ENCODE measurements at regions not wholly inside any gene's neighbourhood (a gene's known extent, or its start where the extent isn't known, plus 50 kb on each side); places are given as distances from the start of the nearest gene placed in this dataset.
"Not testable (repeated sequence)": the region's sequence is repeated elsewhere in the genome, so short reads cannot be mapped to it uniquely, and the experiment has no call there.

GRCh38 chr5:101292199-101292598 is 389.1 kb upstream of the ST8SIA4 start:
- TF ChIP-seq ZFP30 (CRISPR knock-in tag; IDR thresholded peaks at IDR 0.05) = no peak
- TF ChIP-seq ESRRG (CRISPR knock-in tag; IDR thresholded peaks at IDR 0.05) = no peak
- TF ChIP-seq ZFP3 (CRISPR knock-in tag; IDR thresholded peaks at IDR 0.05) = no peak
- TF ChIP-seq PATZ1 (CRISPR knock-in tag; IDR thresholded peaks at IDR 0.05; ENCODE audit: borderline replicate concordance) = no peak
- no peak for TF ChIP-seq PPARA (CRISPR knock-in tag; IDR thresholded peaks at IDR 0.05; ENCODE audit: borderline replicate concordance)
- no peak for TF ChIP-seq TCF4 (CRISPR knock-in tag; IDR thresholded peaks at IDR 0.05; ENCODE audit: borderline replicate concordance)
- TF ChIP-seq CREB5 (CRISPR knock-in tag; IDR thresholded peaks at IDR 0.05; ENCODE audit: low read depth) = no peak
- no peak for TF ChIP-seq POU6F1 (CRISPR knock-in tag; IDR thresholded peaks at IDR 0.05; ENCODE audit: borderline replicate concordance, low read depth)
- ATAC-seq = no peak

GRCh38 chr5:101290761-101291160 is 387.7 kb upstream of the ST8SIA4 start:
- not testable (repeated sequence) for ATAC-seq

- ATAC-seq = no peak
- TF ChIP-seq GLIS3 (CRISPR knock-in tag; IDR thresholded peaks at IDR 0.05) (no peak), BACH2 (CRISPR knock-in tag; IDR thresholded peaks at IDR 0.05; ENCODE audit: borderline replicate concordance) (no peak), ZC3H10 (CRISPR knock-in tag; IDR thresholded peaks at IDR 0.05) (peak; percentile 98), SNAI2 (CRISPR knock-in tag; IDR thresholded peaks at IDR 0.05) (no peak), ISL1 (CRISPR knock-in tag; IDR thresholded peaks at IDR 0.05) (peak; percentile 74), TCF4 (CRISPR knock-in tag; IDR thresholded peaks at IDR 0.05; ENCODE audit: borderline replicate concordance) (no peak), CREB5 (CRISPR knock-in tag; IDR thresholded peaks at IDR 0.05; ENCODE audit: low read depth) (no peak), PATZ1 (CRISPR knock-in tag; IDR thresholded peaks at IDR 0.05; ENCODE audit: borderline replicate concordance) (peak; percentile 72; the same call in 1 of the 2 replicates), ZNF565 (CRISPR knock-in tag; conservative IDR thresholded peaks at IDR 0.05; ENCODE audit: low read depth) (no peak), ESRRG (CRISPR knock-in tag; IDR thresholded peaks at IDR 0.05) (no peak), CSDC2 (CRISPR knock-in tag; IDR thresholded peaks at IDR 0.05) (0 out of 2 replicates have a peak, but pooled peaks have one; percentile 44)
These were observed 385.6 kb upstream of the ST8SIA4 start for GRCh38 chr5:101288633-101289032.

- no peak for TF ChIP-seq ARNTL (CRISPR knock-in tag; IDR thresholded peaks at IDR 0.05; ENCODE audit: borderline replicate concordance, low read depth)
- TF ChIP-seq ZFP30 (CRISPR knock-in tag; IDR thresholded peaks at IDR 0.05) = no peak
- TF ChIP-seq CSDC2 (CRISPR knock-in tag; IDR thresholded peaks at IDR 0.05) = no peak
- ATAC-seq = no peak
These were observed 381.8 kb upstream of the ST8SIA4 start for GRCh38 chr5:101284736-101285375.

- ATAC-seq = not testable (repeated sequence)
These were observed 380.9 kb upstream of the ST8SIA4 start for GRCh38 chr5:101283938-101284337.
